SK-N-SH treated with all-trans-retinoic acid at 6 μM for 48 hours (cell line): ENCODE measurements at regions not wholly inside any gene's neighbourhood (a gene's known extent, or its start where the extent isn't known, plus 50 kb on each side); places are given as distances from the start of the nearest gene placed in this dataset.

Experiments used
- ARNTL ChIP-seq: fragments of 450-650 bp; formaldehyde crosslinking; IDR thresholded peaks from 2 replicates; pipeline ENCODE4 v1.5.0; 2020; ENCODE audit warnings: low read depth, mild to moderate bottlenecking, moderate library complexity, borderline replicate concordance
- CSRNP3 ChIP-seq: fragments of 250-450 bp; sonication (Bioruptor Pico); IDR thresholded peaks from 2 replicates; pipeline ENCODE4 v1.5.1; 2021; ENCODE audit warnings: mild to moderate bottlenecking, moderate library complexity
- SNAI2 ChIP-seq: fragments of 250-450 bp; sonication (Bioruptor Pico); IDR thresholded peaks from 2 replicates; pipeline ENCODE4 v1.5.0; 2020; ENCODE audit warnings: mild to moderate bottlenecking, moderate library complexity
- TOX ChIP-seq: fragments of 250-450 bp; sonication (Bioruptor Pico); IDR thresholded peaks from 2 replicates; pipeline ENCODE4 v1.8.0; 2021; ENCODE audit warnings: mild to moderate bottlenecking, moderate library complexity, borderline replicate concordance
- ZFP3 ChIP-seq: fragments of 250-450 bp; sonication (Bioruptor Pico); IDR thresholded peaks from 2 replicates; pipeline ENCODE4 v1.5.0; 2020; ENCODE audit warnings: mild to moderate bottlenecking, moderate library complexity
- ZNF8 ChIP-seq: fragments of 450-650 bp; formaldehyde crosslinking; IDR thresholded peaks from 2 replicates; pipeline ENCODE4 v1.5.0; 2020; ENCODE audit warnings: mild to moderate bottlenecking, moderate library complexity

- no peak for TF ChIP-seq ZFP3 (CRISPR knock-in tag)
- TF ChIP-seq ARNTL (CRISPR knock-in tag) = no peak
- no peak for TF ChIP-seq SNAI2 (CRISPR knock-in tag)
- no peak for TF ChIP-seq CSRNP3 (CRISPR knock-in tag)
- no peak for TF ChIP-seq ZNF8 (CRISPR knock-in tag)
- TF ChIP-seq TOX (CRISPR knock-in tag) = no peak
These were observed 222.1 kb upstream of the EEA1 start for GRCh38 chr12:93151079-93151762.
